ENCODE measurements at regions not wholly inside any gene's neighbourhood (a gene's known extent, or its start where the extent isn't known, plus 50 kb on each side); places are given as distances from the start of the nearest gene placed in this dataset.
A peak's percentile ranks its signal among the peaks of the same experiment; 100 is the strongest.
"Not testable (repeated sequence)": the region's sequence is repeated elsewhere in the genome, so short reads cannot be mapped to it uniquely, and the experiment has no call there.

GRCh38 chr13:79187917-79188690 is 218.0 kb downstream of the RBM26 start:
- no peak for DNase-seq

DNA sequence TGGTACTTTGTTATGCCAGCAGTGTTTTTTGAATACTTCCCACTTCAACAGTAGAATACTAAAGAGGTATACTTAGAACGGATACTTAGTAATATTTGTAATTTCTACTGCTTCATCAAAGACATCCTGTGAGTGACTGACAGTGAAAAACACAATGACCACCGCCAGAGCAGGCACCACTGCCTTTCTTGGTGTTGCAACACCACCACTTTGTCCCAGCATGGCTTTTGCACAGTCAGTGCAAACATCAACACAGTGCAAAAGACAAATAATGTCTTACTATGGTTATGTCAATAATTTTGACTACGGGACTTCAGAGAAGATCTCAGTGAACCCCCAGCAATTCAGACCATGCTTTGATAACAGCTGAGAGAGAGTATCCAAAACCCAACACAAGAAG is 220.5 kb downstream of the RBM26 start:
- no peak for DNase-seq

- no peak for DNase-seq
Observed at GRCh38 chr13:79183231-79183630, 222.8 kb downstream of the RBM26 start.

GRCh38 chr13:79173691-79174090 is 232.4 kb downstream of the RBM26 start:
- DNase-seq = not testable (repeated sequence)

DNA sequence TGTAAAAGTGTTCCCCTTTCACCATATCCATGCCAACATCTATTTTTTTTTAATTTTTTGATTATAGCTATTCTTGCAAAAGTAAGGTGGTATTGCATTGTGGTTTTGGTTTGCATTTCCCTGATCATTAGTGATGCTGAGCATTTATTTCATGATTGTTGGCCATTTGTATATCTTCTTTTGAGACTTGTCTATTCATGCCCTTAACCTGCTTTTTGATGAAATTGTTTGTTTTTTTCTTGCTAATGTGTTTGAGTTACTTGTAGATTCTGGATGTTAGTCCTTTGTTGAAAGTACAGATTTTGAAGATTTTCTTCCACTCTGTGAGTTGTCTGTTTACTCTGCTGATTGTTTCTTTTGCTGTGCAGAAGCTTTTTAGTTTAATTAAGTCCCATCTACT is 233.1 kb downstream of the RBM26 start:
- not testable (repeated sequence) for DNase-seq

GRCh38 chr13:79171141-79172061 is 234.7 kb downstream of the RBM26 start:
- no peak for DNase-seq

GRCh38 chr13:79160818-79161217 is 245.2 kb downstream of the RBM26 start:
- DNase-seq = no peak

DNA sequence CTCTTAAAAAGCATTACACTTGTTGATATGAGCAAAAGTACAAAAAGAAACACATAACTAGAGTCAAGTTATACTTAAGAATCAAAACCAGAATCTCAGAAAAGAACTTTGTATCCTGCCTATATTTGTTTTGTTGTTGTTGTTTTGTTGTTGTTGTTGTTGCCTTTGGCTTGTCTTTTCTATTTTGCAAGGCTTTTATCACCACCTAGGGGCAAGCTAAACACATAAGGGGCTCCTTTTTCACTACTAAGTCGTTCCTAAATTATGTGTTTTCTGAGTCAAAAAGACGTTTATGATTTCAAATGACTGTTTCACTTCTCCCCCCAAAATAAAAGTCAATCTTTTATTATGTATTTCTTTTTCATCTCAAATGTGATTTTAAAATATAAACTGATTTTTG is 250.2 kb downstream of the RBM26 start:
- DNase-seq = no peak

- DNase-seq = no peak
Observed at GRCh38 chr13:79149210-79149609, 256.8 kb downstream of the RBM26 start.

DNA sequence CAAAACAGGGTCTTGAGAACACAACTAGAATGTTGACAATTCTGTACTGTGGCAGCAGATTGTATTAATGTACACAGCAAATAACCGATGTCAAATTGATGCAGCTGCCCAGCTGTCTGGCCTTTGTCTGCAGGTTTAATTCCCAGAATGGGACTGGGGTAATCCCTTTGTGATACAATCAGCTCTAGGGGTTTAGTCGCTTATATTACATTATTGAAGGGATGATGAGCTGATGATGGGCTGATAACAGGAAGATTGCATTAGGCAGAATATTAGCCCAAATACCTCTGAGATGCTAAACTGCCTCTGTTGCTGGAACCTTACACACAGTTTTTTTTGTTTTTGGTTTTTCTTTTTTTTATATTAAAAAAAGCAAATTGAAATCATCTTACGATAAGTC is 265.0 kb downstream of the RBM26 start:
- no peak for DNase-seq

GRCh38 chr13:79128158-79128557 is 277.9 kb downstream of the RBM26 start:
- DNase-seq = no peak

DNA sequence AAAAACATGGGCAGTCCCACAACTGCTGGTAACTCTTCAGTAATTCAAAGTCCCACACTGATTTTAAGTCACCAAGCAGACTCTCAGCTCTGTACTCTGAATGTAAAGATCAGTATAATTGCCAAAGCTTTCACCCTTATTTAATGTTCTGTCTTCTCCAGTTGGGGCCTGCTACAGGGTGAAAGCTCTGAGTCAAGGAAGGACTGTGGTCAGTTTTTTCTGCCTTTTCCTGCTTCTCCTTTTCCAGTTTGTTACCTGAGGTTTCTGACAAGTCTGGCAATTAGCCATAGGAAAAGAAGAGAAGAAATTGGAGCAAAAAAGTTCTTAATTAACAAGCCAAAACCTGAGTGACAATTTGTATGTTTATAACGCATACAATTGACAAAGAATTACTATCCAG is 279.3 kb downstream of the RBM26 start:
- no peak for DNase-seq

DNA sequence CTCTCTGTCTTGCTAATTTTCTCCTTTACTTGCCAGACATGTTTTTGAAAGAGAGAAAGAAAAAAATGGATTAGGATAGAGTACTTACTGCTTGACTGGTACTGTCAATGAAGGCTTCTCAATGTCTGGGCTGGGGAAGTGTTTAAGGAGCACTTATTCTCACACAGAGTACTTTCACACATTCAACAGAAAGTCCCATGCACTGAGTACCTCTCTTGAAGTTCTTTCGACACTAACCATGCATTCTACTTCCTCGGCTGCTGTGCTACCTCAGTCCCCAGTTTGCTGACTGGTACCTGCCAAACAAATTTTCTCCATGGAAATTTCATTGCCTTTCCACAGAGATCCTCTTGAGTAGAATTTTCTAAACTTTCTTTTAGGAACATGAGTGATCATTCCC is 281.9 kb downstream of the RBM26 start:
- DNase-seq = no peak

DNA sequence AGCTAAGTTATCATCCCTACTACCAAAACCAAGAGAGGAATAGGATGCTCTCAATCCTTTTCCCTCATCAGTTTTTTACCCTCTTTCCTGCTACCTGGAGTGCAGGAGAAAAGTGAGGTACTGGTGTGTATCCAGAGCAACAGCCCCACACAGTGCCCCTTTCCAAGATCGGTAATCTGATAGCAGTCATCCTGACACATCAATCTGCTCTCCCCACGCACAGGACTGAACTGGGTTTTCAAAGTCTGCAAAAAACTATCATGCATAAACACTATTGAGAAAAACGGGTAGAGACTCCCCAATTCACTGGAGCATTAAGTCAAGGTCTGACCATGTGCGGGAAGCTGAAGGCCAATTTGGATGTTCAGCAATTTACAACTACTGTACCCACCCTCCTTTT is 284.8 kb downstream of the RBM26 start:
- no peak for DNase-seq

DNA sequence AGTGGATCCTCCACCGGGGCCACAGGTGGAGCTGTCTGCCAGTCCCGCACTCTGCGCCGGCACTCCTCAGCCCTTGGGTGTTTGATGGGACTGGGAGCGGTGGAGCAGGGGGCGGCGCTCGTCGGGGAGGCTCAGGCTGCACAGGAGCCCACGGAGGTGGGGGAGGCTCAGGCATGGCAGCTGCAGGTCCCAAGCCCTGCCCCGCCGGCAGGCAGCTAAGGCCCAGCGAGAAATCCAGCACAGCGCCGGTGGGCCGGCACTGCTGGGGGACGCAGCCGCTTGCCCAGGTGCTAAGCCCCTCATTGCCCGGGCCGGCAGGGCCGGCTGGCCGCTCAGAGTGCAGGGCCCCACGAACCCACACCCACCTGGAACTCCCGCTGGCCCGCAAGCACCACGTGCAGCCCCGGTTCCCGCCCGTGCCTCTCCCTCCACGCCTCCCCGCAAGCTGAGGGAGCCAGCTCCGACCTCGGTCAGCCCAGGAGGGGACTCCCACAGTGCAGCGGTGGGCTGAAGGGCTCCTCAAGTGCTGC is 286.4 kb downstream of the RBM26 start:
- no peak for DNase-seq

DNA sequence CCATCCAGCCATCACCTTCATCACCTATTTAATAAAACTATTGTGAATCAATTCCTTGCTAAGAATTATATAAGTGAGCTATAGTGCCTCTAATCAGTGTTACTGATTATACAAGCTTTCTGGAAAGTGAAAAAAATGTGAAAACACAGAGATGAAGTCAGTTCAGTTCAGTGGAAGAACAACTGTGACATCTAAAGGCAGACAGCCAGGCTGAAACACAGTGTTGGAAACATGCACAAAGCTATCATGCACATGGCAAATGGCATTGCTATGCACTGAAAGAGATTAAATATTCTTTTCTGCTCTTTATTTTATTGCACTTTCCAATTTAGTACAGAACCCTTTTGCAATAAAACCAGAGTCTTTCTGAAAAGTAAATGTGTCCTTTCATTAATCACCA is 294.0 kb downstream of the RBM26 start:
- DNase-seq = peak; percentile 2

DNA sequence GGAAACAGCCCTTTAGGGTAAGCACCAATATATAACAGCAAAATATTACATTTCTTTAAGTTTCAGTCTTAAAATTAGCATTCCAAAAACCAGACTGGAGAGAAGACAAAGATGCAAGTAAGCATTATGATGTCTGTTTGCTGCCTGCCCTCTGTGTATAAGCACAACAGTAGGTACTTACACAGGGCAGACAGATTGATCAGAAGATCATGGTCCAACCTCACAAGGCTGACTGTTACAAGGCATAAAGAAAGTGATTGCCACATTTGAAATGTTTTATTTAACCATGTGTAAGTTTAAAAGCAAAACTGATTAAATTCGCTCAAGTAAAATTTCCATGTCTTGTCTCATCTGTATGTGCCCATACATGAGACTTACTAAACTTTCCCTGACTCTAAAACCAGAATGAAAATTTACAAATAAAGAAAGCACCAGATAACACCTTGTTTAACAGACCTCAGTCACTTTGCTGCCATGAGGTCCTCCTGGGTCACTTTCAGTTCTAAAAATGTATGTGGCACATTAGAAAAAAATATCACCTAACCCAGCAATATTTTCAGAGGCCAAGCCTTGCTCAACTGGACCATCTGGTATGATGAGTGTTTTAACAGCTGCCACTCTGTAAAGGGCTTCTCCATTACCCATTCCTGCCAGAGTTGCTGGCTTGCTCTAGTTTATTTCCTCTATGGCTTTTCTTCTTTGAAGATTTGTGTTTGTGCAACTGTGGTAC is 297.0 kb downstream of the RBM26 start:
- DNase-seq = peak; percentile 84

DNA sequence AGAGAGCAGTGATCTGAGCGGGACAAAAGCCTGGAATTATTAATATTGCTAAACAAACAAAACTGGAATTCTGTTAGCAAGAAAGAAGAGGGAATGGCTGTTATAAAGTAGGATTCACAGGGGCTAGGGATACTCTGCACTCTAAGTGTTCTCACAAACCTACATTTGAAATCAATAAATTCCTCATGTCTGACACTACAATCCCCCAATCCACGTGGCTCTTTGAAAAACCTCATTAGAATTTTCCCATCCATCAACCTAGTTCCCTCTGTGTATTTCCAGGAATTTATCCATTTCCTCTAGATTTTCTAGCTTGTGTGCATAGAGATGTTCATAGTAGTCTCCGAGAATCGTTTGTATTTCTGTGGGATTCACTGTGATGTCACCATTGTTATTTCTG is 307.5 kb downstream of the RBM26 start:
- DNase-seq = no peak

- DNase-seq = no peak
Observed at GRCh38 chr13:79097201-79097600, 308.9 kb downstream of the RBM26 start.

DNA sequence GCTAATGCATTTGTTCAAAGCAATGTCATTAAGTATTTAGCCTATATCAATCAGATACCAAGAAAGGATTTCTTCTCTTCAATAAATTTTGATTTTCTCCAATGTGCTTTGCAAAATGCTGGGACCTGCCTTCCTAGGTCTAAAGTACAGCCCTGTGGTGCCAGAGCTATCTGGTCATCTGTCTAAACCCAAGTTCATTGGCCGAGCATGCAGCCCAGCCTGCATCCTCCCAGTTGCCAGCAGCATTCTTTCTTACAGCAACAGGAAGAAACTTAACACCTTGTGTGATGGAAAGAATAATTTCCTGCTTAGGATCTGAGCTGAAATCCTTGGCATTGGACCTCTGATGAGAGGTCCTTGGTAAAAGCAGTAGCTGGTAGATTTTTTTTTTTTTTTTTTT is 310.0 kb downstream of the RBM26 start:
- DNase-seq = no peak

DNA sequence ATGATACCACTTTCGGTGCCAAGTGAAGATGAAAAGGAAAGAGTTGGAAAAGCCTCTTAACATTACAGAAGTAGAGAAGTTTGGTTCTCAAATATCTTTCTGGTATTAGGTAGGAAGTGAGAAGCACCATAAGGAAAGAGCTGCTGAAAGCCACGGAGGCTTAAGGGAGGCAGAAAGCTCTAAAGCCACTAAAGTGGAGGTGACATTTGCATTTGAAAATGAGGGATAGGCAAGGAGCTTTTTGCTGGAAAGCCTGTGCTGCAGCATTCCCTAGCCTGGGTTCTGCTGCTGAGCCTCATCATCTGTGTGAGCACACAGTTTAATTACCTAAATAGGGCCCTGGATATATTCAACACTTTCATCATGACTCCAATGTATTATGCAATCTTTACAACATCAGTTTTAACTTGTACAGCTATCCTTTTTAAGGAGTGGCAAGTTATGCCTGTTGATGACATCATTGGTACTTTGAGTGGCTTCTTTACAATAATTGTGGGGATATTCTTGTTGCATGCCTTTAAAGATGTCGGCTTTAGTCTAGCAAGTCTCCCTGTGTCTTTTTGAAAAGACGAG is 315.4 kb downstream of the RBM26 start:
- DNase-seq = no peak

DNA sequence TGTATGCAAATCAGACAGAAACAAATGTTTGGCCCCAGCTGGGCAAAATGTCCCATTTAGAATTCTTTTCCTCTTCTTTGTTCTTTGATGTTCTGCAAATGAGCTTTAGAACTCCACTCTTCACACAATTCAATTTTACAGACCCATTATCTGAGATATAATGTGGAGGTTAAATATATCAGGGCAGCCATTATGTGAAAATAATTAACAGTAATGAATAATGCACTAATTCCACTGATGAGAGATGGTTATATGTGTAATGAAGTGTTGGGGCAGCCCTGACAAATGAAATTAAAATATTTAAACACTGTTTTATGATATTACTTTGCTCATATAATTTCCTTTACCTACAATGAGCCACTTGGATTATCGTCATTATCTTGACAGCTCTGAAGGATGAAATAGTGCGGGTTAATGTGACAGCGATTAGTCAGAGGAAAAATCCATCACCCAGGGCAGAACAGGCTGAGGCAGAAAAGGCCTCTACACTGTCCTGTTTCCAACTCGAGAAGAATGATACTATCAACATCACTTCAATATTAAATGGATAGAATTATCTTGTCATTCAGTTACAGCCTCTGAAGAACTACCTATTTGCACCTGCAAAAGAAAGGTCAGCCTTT is 321.1 kb downstream of the RBM26 start:
- no peak for DNase-seq
